ENCODE measurements at regions not wholly inside any gene's neighbourhood (a gene's known extent, or its start where the extent isn't known, plus 50 kb on each side); places are given as distances from the start of the nearest gene placed in this dataset.

- no peak for ATAC-seq
- CTCF ChIA-PET: no interaction called here
- Histone ChIP-seq H3K4me2 (ENCODE audit: low read length) (no peak overlapping the region), H3K9me3 (ENCODE audit: control insufficient read depth in 1 of 2, insufficient read depth in 1 of 2, low read depth in 1 of 2, low read length in 2 of 2) (peaks cover 8 to 14% of the 10 kb centered on the region in 2 experiments; a peak in 2 of 4 replicates), H3K27ac (ENCODE audit: low read depth, low read length) (no peak overlapping the region), H3K9ac (ENCODE audit: low read length) (no peak overlapping the region), H3K27me3 (ENCODE audit: insufficient read depth, low read length) (no peaks in the 10 kb centered on the region), H3K4me3 (replicated peaks in 1 of 2; ENCODE audit: low read depth in 1 of 2, low read length in 2 of 2) (no peak overlapping the region), H2AFZ (ENCODE audit: low read depth, low read length, poor library complexity, severe bottlenecking) (no peak overlapping the region), H3K9me2 (ENCODE audit: insufficient read depth) (no peaks in the 10 kb centered on the region), H3K79me2 (ENCODE audit: insufficient read depth, low read length) (no peaks in the 10 kb centered on the region), H4K20me1 (ENCODE audit: insufficient read depth) (no peaks in the 10 kb centered on the region), H3K36me3 (ENCODE audit: control insufficient read depth in 1 of 2, insufficient read depth in 2 of 2, low read length in 2 of 2) (no peaks in the 10 kb centered on the region), H3K4me1 (ENCODE audit: control insufficient read depth in 1 of 2, insufficient read depth in 2 of 2, low read length in 2 of 2) (no peaks in the 10 kb centered on the region)
- no peak for DNase-seq (ENCODE audit: low read depth, low spot score)
- POLR2A ChIA-PET: no interaction called here
- TF ChIP-seq MAX (IDR thresholded peaks at IDR 0.05) (no peak), JUND (IDR thresholded peaks at IDR 0.05) (no peak), EZH2phosphoT487 (IDR thresholded peaks at IDR 0.05; ENCODE audit: borderline replicate concordance) (no peak), ZBTB33 (IDR thresholded peaks at IDR 0.05; ENCODE audit: extremely low read depth, insufficient replicate concordance, low read length) (no peak), YY1 (IDR thresholded peaks at IDR 0.05; ENCODE audit: extremely low read depth, insufficient replicate concordance, low read depth, low read length) (no peak), EGR1 (IDR thresholded peaks at IDR 0.05; ENCODE audit: low read depth) (no peak), SP1 (IDR thresholded peaks at IDR 0.05; ENCODE audit: low read depth) (no peak), CTCF (IDR thresholded peaks at IDR 0.05 in 2 of 3, conservative IDR thresholded peaks at IDR 0.05 in 1 of 3; ENCODE audit: borderline replicate concordance in 1 of 3, insufficient read depth in 1 of 3, low read depth in 2 of 3, low read length in 2 of 3) (no peak), POLR2A (IDR thresholded peaks at IDR 0.05; ENCODE audit: borderline replicate concordance, extremely low read depth, insufficient read depth, insufficient read length) (no peak), CBX3 (IDR thresholded peaks at IDR 0.05; ENCODE audit: low read depth) (no peak), POLR2AphosphoS5 (IDR thresholded peaks at IDR 0.05; ENCODE audit: low read depth, low read length) (no peak)
- no TSS peak for BruUV-seq (replicated peaks)
- RAD21 ChIA-PET (ENCODE audit: low non-redundant PET in 1 of 2, low total read pairs in 2 of 2, uncharacterized antibody in 2 of 2, unreplicated experiment in 2 of 2): no interaction called here
- intact Hi-C loops (cut with micrococcal nuclease): no loop called here
Observed at GRCh38 chr10:36211856-36212255, 569.8 kb upstream of the FZD8 start.
